Ovary (tissue), 3 donors: ENCODE measurements at regions not wholly inside any gene's neighbourhood (a gene's known extent, or its start where the extent isn't known, plus 50 kb on each side); places are given as distances from the start of the nearest gene placed in this dataset.

Experiments
- CTCF ChIP-seq, 3 donors: fragments of 450-650 bp in 2 of 3; fragments of 200-600 bp in 1 of 3; IDR thresholded peaks; one replicate each; pipeline versions ENCODE4 v1.5.1 to v1.8.0; 2016 to 2022; ENCODE audit warnings: antibody characterized with exemption in 3 of 3, mild to moderate bottlenecking in 1 of 3
- EP300 ChIP-seq: sonication (generic); formaldehyde crosslinking; IDR thresholded peaks from one replicate; pipeline ENCODE4 v1.6.1; 2017; ENCODE audit warnings: antibody characterized with exemption
- POLR2A ChIP-seq: fragments of 450-650 bp; IDR thresholded peaks from one replicate; pipeline ENCODE4 v1.6.1; 2017; ENCODE audit warnings: antibody characterized with exemption, mild to moderate bottlenecking, moderate library complexity
- donor health status: DM: no; HTN: no; CAD: no.

GRCh38 chr1:218112862-218113261 is 172.2 kb upstream of the RRP15 start:
- TF ChIP-seq CTCF (IDR thresholded peaks at IDR 0.05) (no peak), POLR2A (no peak), EP300 (no peak)
